Natural killer cell treated with Interleukin-12 subunit alpha and Interleukin-12 subunit beta and Interleukin-15 and Interleukin-18, amount 100 ng/mL, for 72 hours (primary cell): ENCODE measurements at regions not wholly inside any gene's neighbourhood (a gene's known extent, or its start where the extent isn't known, plus 50 kb on each side); places are given as distances from the start of the nearest gene placed in this dataset.

Experiments used
- ATAC-seq, 2 donors: fragments of 150-1000 bp; cut with Tn5 transposase in 1 of 2; sonication (Bioruptor Pico), chemical (Tn5 transposase) in 1 of 2; 2 replicates each; pipeline ENCODE4 v1.10.0; 2021
- DNase-seq: peaks from one replicate; pipeline ENCODE4 v3.0.0; 2022; ENCODE audit warnings: low spot score
- H3K27ac Mint-ChIP-seq, 2 donors: 1 replicate in 1 of 2; 2 replicates in 1 of 2; pipeline ENCODE4 v1.8.0; 2022; ENCODE audit warnings: mixed read lengths in 2 of 2, mild to moderate bottlenecking in 1 of 2, moderate library complexity in 1 of 2
- H3K27me3 Mint-ChIP-seq, 2 donors: 1 replicate in 1 of 2; 2 replicates in 1 of 2; pipeline ENCODE4 v1.8.0; 2022; ENCODE audit warnings: mixed read lengths in 2 of 2
- H3K36me3 Mint-ChIP-seq: one replicate; pipeline ENCODE4 v1.8.0; 2022; ENCODE audit warnings: mixed read lengths
- H3K4me1 Mint-ChIP-seq, 2 donors: 1 replicate in 1 of 2; 2 replicates in 1 of 2; pipeline ENCODE4 v1.8.0; 2022; ENCODE audit warnings: low read depth in 2 of 2, mixed read lengths in 2 of 2, mild to moderate bottlenecking in 1 of 2
- H3K4me3 Mint-ChIP-seq: one replicate; pipeline ENCODE4 v1.8.0; 2022; ENCODE audit warnings: mixed read lengths
- H3K9me3 Mint-ChIP-seq: 2 replicates; pipeline ENCODE4 v1.8.0; 2022; ENCODE audit warnings: mixed read lengths

GRCh38 chr2:67462738-67463496 lies 65.8 kb downstream of the ETAA1 start:
- DNase-seq (no peak), ATAC-seq (no peak)
- Mint-ChIP-seq H3K4me1 (no peaks in the 10 kb centered on the region), H3K9me3 (no peaks in the 10 kb centered on the region), H3K27me3 (peaks cover 6 to 14% of the 10 kb centered on the region in 2 donors), H3K36me3 (no peaks in the 10 kb centered on the region), H3K27ac (no peak overlapping the region), H3K4me3 (no peak overlapping the region)

GRCh38 chr2:67463810-67464209 lies 66.7 kb downstream of the ETAA1 start:
- Mint-ChIP-seq H3K27ac (no peak overlapping the region), H3K9me3 (no peaks in the 10 kb centered on the region), H3K36me3 (no peaks in the 10 kb centered on the region), H3K4me3 (no peak overlapping the region), H3K4me1 (no peaks in the 10 kb centered on the region), H3K27me3 (peaks cover 6 to 14% of the 10 kb centered on the region in 2 donors)
- no peak for ATAC-seq
- DNase-seq: no peak

GRCh38 chr2:67465623-67466022 lies 68.5 kb downstream of the ETAA1 start:
- Mint-ChIP-seq H3K4me1 (no peaks in the 10 kb centered on the region), H3K9me3 (no peaks in the 10 kb centered on the region), H3K27ac (no peak overlapping the region), H3K27me3 (peaks cover 6 to 11% of the 10 kb centered on the region in 2 donors), H3K4me3 (no peak overlapping the region), H3K36me3 (no peaks in the 10 kb centered on the region)
- no peak for ATAC-seq
- no peak for DNase-seq

GRCh38 chr2:67466734-67467133 lies 69.6 kb downstream of the ETAA1 start:
- ATAC-seq (no peak), DNase-seq (no peak)
- Mint-ChIP-seq H3K4me3 (no peak overlapping the region), H3K27ac (no peak overlapping the region), H3K4me1 (no peaks in the 10 kb centered on the region), H3K27me3 (peaks cover 6 to 11% of the 10 kb centered on the region in 2 donors), H3K9me3 (no peaks in the 10 kb centered on the region), H3K36me3 (no peaks in the 10 kb centered on the region)

GRCh38 chr2:67471681-67472080 lies 74.5 kb downstream of the ETAA1 start:
- ATAC-seq (no peak), DNase-seq (no peak)
- no peaks in the 10 kb centered on the region for H3K4me1 Mint-ChIP-seq
- no peaks in the 10 kb centered on the region for H3K9me3 Mint-ChIP-seq
- H3K27me3 Mint-ChIP-seq: peaks cover 8 to 16% of the 10 kb centered on the region in 2 donors
- H3K27ac Mint-ChIP-seq: no peak overlapping the region
- H3K36me3 Mint-ChIP-seq: no peaks in the 10 kb centered on the region
- H3K4me3 Mint-ChIP-seq: no peak overlapping the region

GRCh38 chr2:67476809-67477790 lies 80.0 kb downstream of the ETAA1 start:
- no peaks in the 10 kb centered on the region for H3K4me1 Mint-ChIP-seq
- H3K4me3 Mint-ChIP-seq: no peak overlapping the region
- H3K27ac Mint-ChIP-seq: no peak overlapping the region
- no peak for ATAC-seq
- H3K36me3 Mint-ChIP-seq: no peaks in the 10 kb centered on the region
- DNase-seq: no peak
- no peaks in the 10 kb centered on the region for H3K9me3 Mint-ChIP-seq
- peaks cover 9 to 19% of the 10 kb centered on the region in 2 donors for H3K27me3 Mint-ChIP-seq

- DNase-seq (no peak), ATAC-seq (no peak)
- H3K4me1 Mint-ChIP-seq: no peaks in the 10 kb centered on the region
- no peak overlapping the region for H3K27ac Mint-ChIP-seq
- no peaks in the 10 kb centered on the region for H3K9me3 Mint-ChIP-seq
- no peaks in the 10 kb centered on the region for H3K36me3 Mint-ChIP-seq
- no peak overlapping the region for H3K4me3 Mint-ChIP-seq
- H3K27me3 Mint-ChIP-seq: peaks cover 7 to 11% of the 10 kb centered on the region in 2 donors
Observed at GRCh38 chr2:67479261-67479660, 82.1 kb downstream of the ETAA1 start.

GRCh38 chr2:67485431-67485830 lies 88.3 kb downstream of the ETAA1 start:
- Mint-ChIP-seq H3K27me3 (peaks cover 0 to 8% of the 10 kb centered on the region in 2 donors), H3K27ac (no peak overlapping the region), H3K4me3 (no peak overlapping the region), H3K9me3 (no peaks in the 10 kb centered on the region), H3K36me3 (no peaks in the 10 kb centered on the region), H3K4me1 (peaks cover 7% of the 10 kb centered on the region in 2 donors)
- DNase-seq (no peak), ATAC-seq (no peak)

GRCh38 chr2:67486041-67486796 lies 89.1 kb downstream of the ETAA1 start:
- H3K4me3 Mint-ChIP-seq: no peak overlapping the region
- peaks cover 0 to 8% of the 10 kb centered on the region in 2 donors for H3K27me3 Mint-ChIP-seq
- ATAC-seq (no peak), DNase-seq (no peak)
- H3K27ac Mint-ChIP-seq: no peak overlapping the region
- H3K9me3 Mint-ChIP-seq: no peaks in the 10 kb centered on the region
- H3K4me1 Mint-ChIP-seq: peaks cover 7% of the 10 kb centered on the region in 2 donors
- no peaks in the 10 kb centered on the region for H3K36me3 Mint-ChIP-seq

- no peak for ATAC-seq
- Mint-ChIP-seq H3K27ac (no peak overlapping the region), H3K4me1 (peaks cover 7% of the 10 kb centered on the region in 2 donors), H3K27me3 (peaks cover 0 to 8% of the 10 kb centered on the region in 2 donors), H3K36me3 (no peaks in the 10 kb centered on the region), H3K9me3 (no peaks in the 10 kb centered on the region), H3K4me3 (no peak overlapping the region)
- no peak for DNase-seq
Observed at GRCh38 chr2:67487993-67488392, 90.9 kb downstream of the ETAA1 start.

GRCh38 chr2:67489396-67489795 lies 92.3 kb downstream of the ETAA1 start:
- Mint-ChIP-seq H3K4me3 (no peak overlapping the region), H3K4me1 (peaks cover 7% of the 10 kb centered on the region in 2 donors), H3K27ac (no peak overlapping the region), H3K36me3 (no peaks in the 10 kb centered on the region), H3K27me3 (peaks cover 0 to 8% of the 10 kb centered on the region in 2 donors), H3K9me3 (no peaks in the 10 kb centered on the region)
- ATAC-seq: no peak
- DNase-seq: no peak

GRCh38 chr2:67498931-67499330 lies 101.8 kb downstream of the ETAA1 start:
- H3K27me3 Mint-ChIP-seq: peaks cover 0 to 13% of the 10 kb centered on the region in 2 donors
- H3K36me3 Mint-ChIP-seq: no peaks in the 10 kb centered on the region
- H3K27ac Mint-ChIP-seq: no peak overlapping the region
- no peaks in the 10 kb centered on the region for H3K9me3 Mint-ChIP-seq
- ATAC-seq (no peak), DNase-seq (no peak)
- H3K4me3 Mint-ChIP-seq: no peak overlapping the region
- no peaks in the 10 kb centered on the region for H3K4me1 Mint-ChIP-seq

GRCh38 chr2:67499989-67500388 lies 102.9 kb downstream of the ETAA1 start:
- Mint-ChIP-seq H3K4me1 (no peaks in the 10 kb centered on the region), H3K36me3 (no peaks in the 10 kb centered on the region), H3K4me3 (no peak overlapping the region), H3K9me3 (no peaks in the 10 kb centered on the region), H3K27ac (no peak overlapping the region), H3K27me3 (peaks cover 0 to 12% of the 10 kb centered on the region in 2 donors)
- no peak for ATAC-seq
- no peak for DNase-seq
